Tibial nerve (tissue), 4 donors: ENCODE measurements at regions not wholly inside any gene's neighbourhood (a gene's known extent, or its start where the extent isn't known, plus 50 kb on each side); places are given as distances from the start of the nearest gene placed in this dataset.

Experiments
- DNase-seq, 2 donors: peaks; one replicate each; pipeline ENCODE4 v3.0.0-alpha.2; 2019; ENCODE audit warnings: low spot score in 2 of 2
- H3K27ac ChIP-seq, 4 donors: fragments of 200-600 bp; sonication (generic) in 3 of 4; one replicate each; pipeline ENCODE4 v1.5.1; 2017 to 2019; ENCODE audit warnings: mild to moderate bottlenecking in 1 of 4
- H3K27me3 ChIP-seq, 2 donors: fragments of 200-600 bp; sonication (generic) in 1 of 2; one replicate each; pipeline versions ENCODE4 v1.5.1 to v1.6.0; 2017 to 2019
- H3K36me3 ChIP-seq, 3 donors: fragments of 200-600 bp; sonication (generic); one replicate each; pipeline ENCODE4 v1.5.1; 2018 to 2019
- H3K4me1 ChIP-seq, 4 donors: fragments of 200-600 bp; sonication (generic) in 3 of 4; one replicate each; pipeline ENCODE4 v1.5.1; 2017 to 2019
- H3K4me3 ChIP-seq, 4 donors: fragments of 200-600 bp; sonication (generic) in 3 of 4; one replicate each; pipeline ENCODE4 v1.5.1; 2017 to 2019; ENCODE audit warnings: mild to moderate bottlenecking in 1 of 4, moderate library complexity in 1 of 4
- H3K9me3 ChIP-seq, 4 donors: fragments of 200-600 bp; sonication (generic) in 3 of 4; one replicate each; pipeline ENCODE4 v1.5.1; 2017 to 2019
- EP300 ChIP-seq, 2 donors: sonication (generic); formaldehyde crosslinking; IDR thresholded peaks; one replicate each; pipeline ENCODE4 v1.6.1; 2017; ENCODE audit warnings: antibody characterized with exemption in 2 of 2, mild to moderate bottlenecking in 1 of 2
- POLR2A ChIP-seq, 2 donors: fragments of 450-650 bp; IDR thresholded peaks; one replicate each; pipeline ENCODE4 v1.6.1; 2017; ENCODE audit warnings: antibody characterized with exemption in 2 of 2, mild to moderate bottlenecking in 2 of 2, moderate library complexity in 2 of 2
- WGBS, 2 donors: methylation state at CpG; one replicate each; pipeline ENCODE4 v1.1.5; 2018; 5-methylcytosine and 5-hydroxymethylcytosine counted together
- TF ChIP-seq, protein P1 (sequence below), 5 experiments: fragments of 200-600 bp in 3 of 5; fragments of 450-650 bp in 2 of 5; sonication (generic) in 3 of 5; IDR thresholded peaks; one replicate each; pipeline ENCODE4 v1.5.1; 2016 to 2019; ENCODE audit warnings: antibody characterized with exemption in 5 of 5, mild to moderate bottlenecking in 3 of 5, moderate library complexity in 2 of 5

DNA sequence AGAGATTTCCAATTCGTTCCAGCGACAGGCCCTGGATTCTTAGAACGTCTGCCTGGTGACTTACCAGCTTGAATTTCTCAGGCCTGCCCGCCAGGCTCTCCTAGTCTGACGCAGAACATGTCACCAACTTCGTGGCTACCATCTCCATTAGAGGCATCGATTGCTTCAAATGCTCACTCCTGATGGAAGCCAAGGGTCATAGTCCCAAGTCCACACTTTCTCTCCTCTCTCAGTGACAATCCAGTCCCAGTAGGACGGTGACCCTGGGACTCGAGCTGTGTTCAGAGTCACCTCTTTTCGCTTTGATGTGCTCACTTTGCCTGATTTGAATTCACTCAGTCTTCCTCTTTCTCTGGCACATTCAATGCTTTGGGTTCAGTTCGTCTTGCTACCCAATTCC lies 94.8 kb downstream of the GADD45G start:
- Histone ChIP-seq H3K4me1 (no peaks in the 10 kb centered on the region), H3K36me3 (no peaks in the 10 kb centered on the region), H3K9me3 (no peaks in the 10 kb centered on the region), H3K4me3 (no peak overlapping the region), H3K27ac (no peak overlapping the region), H3K27me3 (no peaks in the 10 kb centered on the region)
- DNase-seq, result no peak
- WGBS, 2 donors, result 86 to 90% methylated on average over 11 of the region's 11 CpGs
- TF ChIP-seq, protein P1, sequence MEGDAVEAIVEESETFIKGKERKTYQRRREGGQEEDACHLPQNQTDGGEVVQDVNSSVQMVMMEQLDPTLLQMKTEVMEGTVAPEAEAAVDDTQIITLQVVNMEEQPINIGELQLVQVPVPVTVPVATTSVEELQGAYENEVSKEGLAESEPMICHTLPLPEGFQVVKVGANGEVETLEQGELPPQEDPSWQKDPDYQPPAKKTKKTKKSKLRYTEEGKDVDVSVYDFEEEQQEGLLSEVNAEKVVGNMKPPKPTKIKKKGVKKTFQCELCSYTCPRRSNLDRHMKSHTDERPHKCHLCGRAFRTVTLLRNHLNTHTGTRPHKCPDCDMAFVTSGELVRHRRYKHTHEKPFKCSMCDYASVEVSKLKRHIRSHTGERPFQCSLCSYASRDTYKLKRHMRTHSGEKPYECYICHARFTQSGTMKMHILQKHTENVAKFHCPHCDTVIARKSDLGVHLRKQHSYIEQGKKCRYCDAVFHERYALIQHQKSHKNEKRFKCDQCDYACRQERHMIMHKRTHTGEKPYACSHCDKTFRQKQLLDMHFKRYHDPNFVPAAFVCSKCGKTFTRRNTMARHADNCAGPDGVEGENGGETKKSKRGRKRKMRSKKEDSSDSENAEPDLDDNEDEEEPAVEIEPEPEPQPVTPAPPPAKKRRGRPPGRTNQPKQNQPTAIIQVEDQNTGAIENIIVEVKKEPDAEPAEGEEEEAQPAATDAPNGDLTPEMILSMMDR (IDR thresholded peaks at IDR 0.05), result no peak
- no peak for TF ChIP-seq POLR2A (IDR thresholded peaks at IDR 0.05)
- no peak for TF ChIP-seq EP300 (IDR thresholded peaks at IDR 0.05)

DNA sequence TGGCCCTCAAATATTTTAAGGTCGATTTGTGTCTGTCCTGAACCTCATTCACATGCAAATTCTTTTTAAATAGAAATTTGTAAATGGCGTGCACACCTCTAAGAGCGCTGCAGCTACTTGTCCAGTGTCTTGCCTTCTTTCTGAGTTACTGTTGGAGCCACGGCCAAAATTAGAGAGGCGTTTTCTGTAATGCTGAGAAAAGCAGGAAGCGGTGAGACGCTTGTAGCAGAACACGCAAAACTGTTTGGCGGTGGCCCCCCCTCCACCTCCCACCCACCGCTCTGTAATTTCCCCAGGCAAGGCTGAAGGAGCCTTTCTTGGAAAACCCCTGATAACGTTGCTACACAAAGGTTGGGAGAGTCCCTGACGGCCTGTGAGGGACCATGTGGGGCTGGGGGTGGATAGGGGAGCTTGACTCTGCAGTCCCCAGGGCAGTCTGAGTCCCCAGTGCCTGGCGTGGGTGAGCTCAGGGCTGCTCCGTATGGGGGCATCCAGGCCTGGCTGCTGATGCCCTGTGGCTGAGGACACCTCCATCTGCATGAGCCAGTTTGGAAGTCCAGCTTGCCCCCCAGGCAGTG lies 96.5 kb downstream of the GADD45G start:
- H3K9me3 ChIP-seq, result no peaks in the 10 kb centered on the region
- no peaks in the 10 kb centered on the region for H3K27me3 ChIP-seq
- no peak overlapping the region for H3K4me3 ChIP-seq
- no peak for DNase-seq
- no peak overlapping the region for H3K27ac ChIP-seq
- 51 to 61% methylated on average over 14 of the region's 14 CpGs for WGBS, 2 donors
- no peak for TF ChIP-seq EP300 (IDR thresholded peaks at IDR 0.05)
- TF ChIP-seq, protein P1 (IDR thresholded peaks at IDR 0.05), result no peak
- TF ChIP-seq POLR2A (IDR thresholded peaks at IDR 0.05), result no peak
- no peaks in the 10 kb centered on the region for H3K4me1 ChIP-seq
- no peaks in the 10 kb centered on the region for H3K36me3 ChIP-seq

DNA sequence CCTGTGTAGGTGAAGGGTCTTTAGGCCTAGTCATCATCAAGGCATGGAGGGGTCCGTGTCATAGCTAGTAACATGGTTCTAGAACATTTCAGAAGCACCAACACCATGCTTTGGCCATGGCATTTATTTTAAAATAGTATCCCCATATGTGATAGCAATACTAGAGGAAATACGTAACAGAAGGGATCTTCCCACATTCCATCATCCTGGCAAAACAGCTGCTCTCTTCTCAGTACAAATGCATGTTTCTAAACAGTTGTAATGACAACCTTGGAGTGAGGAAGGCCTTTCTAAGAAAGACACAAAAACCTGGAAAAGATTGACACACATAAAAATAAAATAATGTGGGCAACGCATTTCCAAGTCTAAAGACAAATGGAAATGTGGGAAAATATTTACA lies 97.6 kb downstream of the GADD45G start:
- WGBS, 2 donors, result 87 to 96% methylated on average over 3 of the region's 3 CpGs
- TF ChIP-seq POLR2A (IDR thresholded peaks at IDR 0.05) (no peak), EP300 (IDR thresholded peaks at IDR 0.05) (no peak)
- TF ChIP-seq, protein P1 (IDR thresholded peaks at IDR 0.05), result no peak
- DNase-seq, result no peak
- Histone ChIP-seq H3K36me3 (no peaks in the 10 kb centered on the region), H3K4me3 (no peak overlapping the region), H3K27me3 (no peaks in the 10 kb centered on the region), H3K4me1 (peaks cover 0 to 3% (median 0%) of the 10 kb centered on the region in 4 donors), H3K9me3 (no peaks in the 10 kb centered on the region), H3K27ac (no peak overlapping the region)

DNA sequence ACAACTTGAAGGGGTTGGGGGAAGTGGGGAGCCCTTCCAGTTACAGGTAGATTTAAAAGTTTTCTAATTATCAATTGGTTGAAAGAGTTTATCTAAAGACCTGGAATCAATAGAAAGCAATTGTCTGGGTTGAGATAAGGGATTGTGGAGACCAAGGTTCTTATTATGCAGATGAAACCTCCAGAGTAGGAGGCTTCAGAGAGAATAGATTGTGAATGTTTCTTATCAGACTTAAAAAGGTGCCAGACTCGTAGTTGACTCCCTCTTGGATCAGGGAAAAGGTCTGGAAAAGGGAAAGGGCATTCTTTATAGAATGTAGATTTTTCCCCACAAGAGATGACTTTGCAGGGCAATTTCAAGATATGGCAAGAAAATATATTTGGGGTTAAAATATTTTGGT lies 100.8 kb downstream of the GADD45G start:
- 0 to 2% methylated on average over 1 of the region's 1 CpG for WGBS, 2 donors
- no peaks in the 10 kb centered on the region for H3K27me3 ChIP-seq
- DNase-seq, result no peak
- H3K4me3 ChIP-seq, result no peak overlapping the region
- no peaks in the 10 kb centered on the region for H3K9me3 ChIP-seq
- H3K36me3 ChIP-seq, result no peaks in the 10 kb centered on the region
- peaks cover 0 to 3% (median 1%) of the 10 kb centered on the region in 4 donors for H3K4me1 ChIP-seq
- TF ChIP-seq POLR2A (IDR thresholded peaks at IDR 0.05), result no peak
- no peak for TF ChIP-seq EP300 (IDR thresholded peaks at IDR 0.05)
- TF ChIP-seq, protein P1 (IDR thresholded peaks at IDR 0.05), result no peak
- H3K27ac ChIP-seq, result no peak overlapping the region

DNA sequence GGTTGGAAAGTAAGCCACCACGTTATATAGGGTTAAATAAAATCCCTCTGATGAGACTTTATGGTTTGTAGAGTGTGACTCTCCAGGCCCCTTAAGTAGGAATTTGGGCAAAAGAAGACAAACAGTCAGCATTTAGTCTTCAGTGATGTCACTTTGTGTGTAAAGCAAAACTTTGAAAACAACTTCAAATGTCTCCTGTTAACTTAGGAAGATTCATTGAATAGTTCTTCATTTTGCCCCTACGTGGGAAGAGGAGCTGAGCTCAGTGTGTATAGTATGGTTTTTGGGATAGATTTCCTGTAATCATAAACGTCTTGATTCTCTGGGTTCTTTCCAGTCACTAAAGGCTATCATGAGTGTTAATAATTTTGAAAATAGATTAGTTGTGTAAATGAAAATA lies 101.3 kb downstream of the GADD45G start:
- no peak for TF ChIP-seq EP300 (IDR thresholded peaks at IDR 0.05)
- no peak for TF ChIP-seq POLR2A (IDR thresholded peaks at IDR 0.05)
- TF ChIP-seq, protein P1 (IDR thresholded peaks at IDR 0.05), result no peak
- no peaks in the 10 kb centered on the region for H3K36me3 ChIP-seq
- no peaks in the 10 kb centered on the region for H3K9me3 ChIP-seq
- H3K27ac ChIP-seq, result no peak overlapping the region
- peaks cover 0 to 6% (median 1%) of the 10 kb centered on the region in 4 donors for H3K4me1 ChIP-seq
- H3K27me3 ChIP-seq, result no peaks in the 10 kb centered on the region
- 28 to 38% methylated on average over 3 of the region's 3 CpGs for WGBS, 2 donors
- no peak for DNase-seq
- H3K4me3 ChIP-seq, result no peak overlapping the region
